ENCODE measurements at regions not wholly inside any gene's neighbourhood (a gene's known extent, or its start where the extent isn't known, plus 50 kb on each side); places are given as distances from the start of the nearest gene placed in this dataset.
"Not testable (repeated sequence)": the region's sequence is repeated elsewhere in the genome, so short reads cannot be mapped to it uniquely, and the experiment has no call there.

GRCh38 chr15:20680257-20680815 lies 138.7 kb upstream of the GOLGA6L6 start:
- DNase-seq: not testable (repeated sequence)

- DNase-seq: no peak
Observed at GRCh38 chr15:20672470-20672869, 130.9 kb upstream of the GOLGA6L6 start.

- DNase-seq: peak; percentile 46 to 74
Observed at GRCh38 chr15:20671675-20672074, 130.1 kb upstream of the GOLGA6L6 start.

- DNase-seq: not testable (repeated sequence)
Observed at GRCh38 chr15:20666410-20666809, 124.8 kb upstream of the GOLGA6L6 start.

- DNase-seq: no peak
Observed at GRCh38 chr15:20665653-20666052, 124.1 kb upstream of the GOLGA6L6 start.

GRCh38 chr15:20659265-20659664 lies 117.7 kb upstream of the GOLGA6L6 start:
- DNase-seq: no peak

GRCh38 chr15:20658024-20658423 lies 116.4 kb upstream of the GOLGA6L6 start:
- DNase-seq: no peak

GRCh38 chr15:20657084-20657483 lies 115.5 kb upstream of the GOLGA6L6 start:
- DNase-seq: no peak

- no peak for DNase-seq
Observed at GRCh38 chr15:20652914-20653313, 111.3 kb upstream of the GOLGA6L6 start.

GRCh38 chr15:20648402-20648975 lies 106.9 kb upstream of the GOLGA6L6 start:
- DNase-seq: not testable (repeated sequence)

GRCh38 chr15:20646529-20647142 lies 105.0 kb upstream of the GOLGA6L6 start:
- DNase-seq: no peak

GRCh38 chr15:20645956-20646355 lies 104.4 kb upstream of the GOLGA6L6 start:
- peak; percentile 99 to 100 for DNase-seq

- no peak for DNase-seq
Observed at GRCh38 chr15:20644896-20645295, 103.3 kb upstream of the GOLGA6L6 start.

GRCh38 chr15:20643829-20644425 lies 102.3 kb upstream of the GOLGA6L6 start:
- no peak for DNase-seq

- no peak for DNase-seq
Observed at GRCh38 chr15:20643024-20643770, 101.6 kb upstream of the GOLGA6L6 start.

GRCh38 chr15:20642054-20642767 lies 100.6 kb upstream of the GOLGA6L6 start:
- DNase-seq: peak in 1 of 2 donors; percentile 7

- DNase-seq: not testable (repeated sequence)
Observed at GRCh38 chr15:20640427-20640826, 98.8 kb upstream of the GOLGA6L6 start.

GRCh38 chr15:20639224-20639623 lies 97.6 kb upstream of the GOLGA6L6 start:
- not testable (repeated sequence) for DNase-seq

GRCh38 chr15:20637499-20637898 lies 95.9 kb upstream of the GOLGA6L6 start:
- not testable (repeated sequence) for DNase-seq

- not testable (repeated sequence) for DNase-seq
Observed at GRCh38 chr15:20629526-20629925, 87.9 kb upstream of the GOLGA6L6 start.

GRCh38 chr15:20628538-20628937 lies 86.9 kb upstream of the GOLGA6L6 start:
- DNase-seq: not testable (repeated sequence)

GRCh38 chr15:20625469-20625868 lies 83.9 kb upstream of the GOLGA6L6 start:
- not testable (repeated sequence) for DNase-seq

- DNase-seq: peak in 1 of 2 donors; percentile 42
Observed at GRCh38 chr15:20624085-20624484, 82.5 kb upstream of the GOLGA6L6 start.

Data from inflammatory macrophage treated with lipopolysaccharide for 1 hour (primary cell).